Esophagus (tissue), 2 donors: ENCODE measurements at regions not wholly inside any gene's neighbourhood (a gene's known extent, or its start where the extent isn't known, plus 50 kb on each side); places are given as distances from the start of the nearest gene placed in this dataset.

Source experiments
- H3K27ac ChIP-seq, 2 donors: one replicate each; pipeline ENCODE4 v1.5.1; 2013; ENCODE audit warnings: low read depth in 2 of 2, mild to moderate bottlenecking in 2 of 2, inconsistent platforms in 1 of 2, low read length in 1 of 2, moderate library complexity in 1 of 2
- H3K27me3 ChIP-seq, 2 donors: one replicate each; pipeline ENCODE4 v1.6.1; 2013; ENCODE audit warnings: low read length in 2 of 2, control low read depth in 1 of 2, mild to moderate bottlenecking in 1 of 2; ENCODE audit not compliant: insufficient read depth in 2 of 2, control insufficient read depth in 1 of 2
- H3K36me3 ChIP-seq, 2 donors: one replicate each; pipeline ENCODE4 v1.6.1; 2013; ENCODE audit warnings: low read length in 1 of 2; ENCODE audit not compliant: control insufficient read depth in 2 of 2, insufficient read depth in 2 of 2
- H3K4me1 ChIP-seq, 2 donors: one replicate each; pipeline ENCODE4 v1.6.1; 2013; ENCODE audit warnings: low read length in 1 of 2; ENCODE audit not compliant: control insufficient read depth in 2 of 2, insufficient read depth in 2 of 2
- H3K4me3 ChIP-seq, 2 donors: one replicate each; pipeline ENCODE4 v1.5.1; 2013; ENCODE audit warnings: low read length in 2 of 2, mild to moderate bottlenecking in 2 of 2, low read depth in 1 of 2, moderate library complexity in 1 of 2
- H3K9me3 ChIP-seq, 2 donors: one replicate each; pipeline ENCODE4 v1.6.1; 2013; ENCODE audit warnings: mild to moderate bottlenecking in 2 of 2, low read depth in 1 of 2, low read length in 1 of 2, moderate library complexity in 1 of 2; ENCODE audit not compliant: control insufficient read depth in 2 of 2, insufficient read depth in 1 of 2
- WGBS, 2 donors: extraction: QIAGEN DNeasy Blood & Tissue Kit; methylation state at CpG; one replicate each; pipeline ENCODE4 v1.1.7; 2013; 5-methylcytosine and 5-hydroxymethylcytosine counted together
- donor health status: healthy with polysubstance abuse.
- donor health status: Bipolar disorder and iron deficiency.

GRCh38 chr2:62432407-62432806 lies 73.6 kb downstream of the TMEM17 start:
- no peaks in the 10 kb centered on the region for H3K9me3 ChIP-seq
- no peak overlapping the region for H3K27ac ChIP-seq
- H3K36me3 ChIP-seq = no peaks in the 10 kb centered on the region
- H3K27me3 ChIP-seq = no peaks in the 10 kb centered on the region
- H3K4me1 ChIP-seq = no peaks in the 10 kb centered on the region
- 94 to 100% methylated on average over 3 of the region's 3 CpGs for WGBS, 2 donors
- H3K4me3 ChIP-seq = no peak overlapping the region

GRCh38 chr2:62431512-62431911 lies 74.5 kb downstream of the TMEM17 start:
- H3K27ac ChIP-seq = no peak overlapping the region
- no peaks in the 10 kb centered on the region for H3K9me3 ChIP-seq
- H3K36me3 ChIP-seq = no peaks in the 10 kb centered on the region
- WGBS, 2 donors = 78 to 90% methylated on average over 3 of the region's 3 CpGs
- no peak overlapping the region for H3K4me3 ChIP-seq
- peaks cover 0 to 5% of the 10 kb centered on the region in 2 donors for H3K4me1 ChIP-seq
- no peaks in the 10 kb centered on the region for H3K27me3 ChIP-seq

- Histone ChIP-seq H3K9me3 (no peaks in the 10 kb centered on the region), H3K36me3 (no peaks in the 10 kb centered on the region), H3K27ac (no peak overlapping the region), H3K27me3 (no peaks in the 10 kb centered on the region), H3K4me1 (peaks cover 0 to 8% of the 10 kb centered on the region in 2 donors), H3K4me3 (no peak overlapping the region)
Observed at GRCh38 chr2:62430146-62430545, 75.8 kb downstream of the TMEM17 start.

GRCh38 chr2:62427146-62427545 lies 78.8 kb downstream of the TMEM17 start:
- 96% methylated on average over 9 of the region's 9 CpGs for WGBS, 2 donors
- no peaks in the 10 kb centered on the region for H3K36me3 ChIP-seq
- H3K4me3 ChIP-seq = no peak overlapping the region
- peaks cover 0 to 20% of the 10 kb centered on the region in 2 donors for H3K4me1 ChIP-seq
- H3K27ac ChIP-seq = no peak overlapping the region
- H3K9me3 ChIP-seq = no peaks in the 10 kb centered on the region
- no peaks in the 10 kb centered on the region for H3K27me3 ChIP-seq

GRCh38 chr2:62426154-62426912 lies 79.7 kb downstream of the TMEM17 start:
- Histone ChIP-seq H3K4me1 (peaks cover 0 to 20% of the 10 kb centered on the region in 2 donors), H3K27ac (peak overlapping the region; percentile 14 to 62), H3K27me3 (no peaks in the 10 kb centered on the region), H3K36me3 (no peaks in the 10 kb centered on the region), H3K4me3 (no peak overlapping the region), H3K9me3 (no peaks in the 10 kb centered on the region)
- WGBS, 2 donors = 76 to 83% methylated on average over 17 of the region's 17 CpGs

- Histone ChIP-seq H3K4me3 (no peak overlapping the region), H3K27me3 (no peaks in the 10 kb centered on the region), H3K4me1 (peaks cover 0 to 20% of the 10 kb centered on the region in 2 donors), H3K36me3 (no peaks in the 10 kb centered on the region), H3K9me3 (no peaks in the 10 kb centered on the region), H3K27ac (peak overlapping the region; percentile 48 to 62)
- 74 to 78% methylated on average over 5 of the region's 5 CpGs for WGBS, 2 donors
Observed at GRCh38 chr2:62425684-62426083, 80.3 kb downstream of the TMEM17 start.

- Histone ChIP-seq H3K4me1 (peaks cover 0 to 20% of the 10 kb centered on the region in 2 donors), H3K4me3 (no peak overlapping the region), H3K9me3 (no peaks in the 10 kb centered on the region), H3K36me3 (no peaks in the 10 kb centered on the region), H3K27ac (peak overlapping the region; percentile 81 to 97), H3K27me3 (no peaks in the 10 kb centered on the region)
- 47 to 66% methylated on average over 6 of the region's 6 CpGs for WGBS, 2 donors
Observed at GRCh38 chr2:62424899-62425298, 81.1 kb downstream of the TMEM17 start.

GRCh38 chr2:62423883-62424458 lies 82.0 kb downstream of the TMEM17 start:
- 75 to 80% methylated on average over 3 of the region's 3 CpGs for WGBS, 2 donors
- Histone ChIP-seq H3K27ac (peak overlapping the region; percentile 81 to 97), H3K9me3 (no peaks in the 10 kb centered on the region), H3K36me3 (no peaks in the 10 kb centered on the region), H3K4me3 (no peak overlapping the region), H3K27me3 (no peaks in the 10 kb centered on the region), H3K4me1 (peaks cover 0 to 20% of the 10 kb centered on the region in 2 donors)

GRCh38 chr2:62423235-62423634 lies 82.8 kb downstream of the TMEM17 start:
- H3K27ac ChIP-seq = peak overlapping the region; percentile 81 to 85
- 49 to 66% methylated on average over 6 of the region's 6 CpGs for WGBS, 2 donors

GRCh38 chr2:62415518-62415917 lies 90.5 kb downstream of the TMEM17 start:
- Histone ChIP-seq H3K4me3 (no peak overlapping the region), H3K36me3 (no peaks in the 10 kb centered on the region), H3K9me3 (no peaks in the 10 kb centered on the region), H3K4me1 (peaks cover 0 to 12% of the 10 kb centered on the region in 2 donors), H3K27ac (peak overlapping the region; percentile 73 to 81), H3K27me3 (no peaks in the 10 kb centered on the region)
- 66 to 75% methylated on average over 2 of the region's 2 CpGs for WGBS, 2 donors

More at GRCh38 chr2:62423235-62423634, 82.8 kb downstream of the TMEM17 start:
- no peak overlapping the region for H3K4me3 ChIP-seq
- no peaks in the 10 kb centered on the region for H3K36me3 ChIP-seq
- no peaks in the 10 kb centered on the region for H3K9me3 ChIP-seq
- no peaks in the 10 kb centered on the region for H3K27me3 ChIP-seq
- peaks cover 0 to 20% of the 10 kb centered on the region in 2 donors for H3K4me1 ChIP-seq
